Fibroblast of pulmonary artery (primary cell): ENCODE measurements at regions not wholly inside any gene's neighbourhood (a gene's known extent, or its start where the extent isn't known, plus 50 kb on each side); places are given as distances from the start of the nearest gene placed in this dataset.

Experiments used
- DNase-seq: peaks from one replicate; pipeline ENCODE4 v3.0.0-alpha.2; 2010; ENCODE audit warnings: low read depth
- H3K4me3 ChIP-seq: replicated peaks from 2 replicates; pipeline ENCODE4 v1.5.1; 2011; ENCODE audit warnings: low read depth, mild to moderate bottlenecking, control low read depth, low read length, moderate library complexity
- TF ChIP-seq, protein P1 (sequence below): IDR thresholded peaks from 2 replicates; pipeline ENCODE4 v1.5.1; 2011; ENCODE audit warnings: mild to moderate bottlenecking, control low read depth, low read length, inconsistent platforms; ENCODE audit errors: missing control alignments

DNA sequence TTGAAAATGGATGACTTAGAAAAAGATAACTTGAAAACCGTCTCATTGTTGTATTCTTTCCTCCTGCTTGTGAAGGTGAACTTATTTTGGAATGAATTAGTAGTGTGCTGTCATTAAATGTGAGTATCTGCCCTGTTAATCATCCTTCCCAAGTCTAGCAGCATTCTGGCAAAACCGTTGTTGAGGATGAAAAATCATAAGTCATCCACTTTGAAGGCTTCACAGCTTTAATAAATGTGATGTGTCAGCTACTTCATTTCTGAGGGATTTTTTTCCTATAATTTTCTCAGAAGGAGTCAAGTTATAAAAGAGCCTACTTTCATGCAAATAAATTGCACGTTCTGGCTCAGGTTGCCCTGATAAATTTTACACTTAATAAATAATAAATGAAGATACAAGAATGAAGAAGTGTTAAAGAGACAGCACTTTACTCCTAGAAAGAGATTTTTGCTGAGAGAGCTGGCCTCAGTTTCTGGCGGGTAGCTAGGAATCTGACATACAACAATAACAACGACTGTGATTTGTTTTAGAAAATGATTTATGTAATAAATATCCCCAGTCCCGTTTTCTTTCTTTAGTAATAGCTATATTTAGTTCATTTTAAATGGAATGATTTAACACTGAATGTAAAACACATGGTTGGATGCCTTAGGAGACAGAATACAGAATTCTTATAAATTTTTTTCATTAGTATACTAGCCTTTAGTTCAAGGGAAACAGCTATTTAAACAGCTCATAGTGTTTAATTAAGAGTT lies 516.5 kb upstream of the KLF6 start:
- H3K4me3 ChIP-seq, result no peak overlapping the region
- TF ChIP-seq, protein P1, sequence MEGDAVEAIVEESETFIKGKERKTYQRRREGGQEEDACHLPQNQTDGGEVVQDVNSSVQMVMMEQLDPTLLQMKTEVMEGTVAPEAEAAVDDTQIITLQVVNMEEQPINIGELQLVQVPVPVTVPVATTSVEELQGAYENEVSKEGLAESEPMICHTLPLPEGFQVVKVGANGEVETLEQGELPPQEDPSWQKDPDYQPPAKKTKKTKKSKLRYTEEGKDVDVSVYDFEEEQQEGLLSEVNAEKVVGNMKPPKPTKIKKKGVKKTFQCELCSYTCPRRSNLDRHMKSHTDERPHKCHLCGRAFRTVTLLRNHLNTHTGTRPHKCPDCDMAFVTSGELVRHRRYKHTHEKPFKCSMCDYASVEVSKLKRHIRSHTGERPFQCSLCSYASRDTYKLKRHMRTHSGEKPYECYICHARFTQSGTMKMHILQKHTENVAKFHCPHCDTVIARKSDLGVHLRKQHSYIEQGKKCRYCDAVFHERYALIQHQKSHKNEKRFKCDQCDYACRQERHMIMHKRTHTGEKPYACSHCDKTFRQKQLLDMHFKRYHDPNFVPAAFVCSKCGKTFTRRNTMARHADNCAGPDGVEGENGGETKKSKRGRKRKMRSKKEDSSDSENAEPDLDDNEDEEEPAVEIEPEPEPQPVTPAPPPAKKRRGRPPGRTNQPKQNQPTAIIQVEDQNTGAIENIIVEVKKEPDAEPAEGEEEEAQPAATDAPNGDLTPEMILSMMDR, result no peak
- no peak for DNase-seq

DNA sequence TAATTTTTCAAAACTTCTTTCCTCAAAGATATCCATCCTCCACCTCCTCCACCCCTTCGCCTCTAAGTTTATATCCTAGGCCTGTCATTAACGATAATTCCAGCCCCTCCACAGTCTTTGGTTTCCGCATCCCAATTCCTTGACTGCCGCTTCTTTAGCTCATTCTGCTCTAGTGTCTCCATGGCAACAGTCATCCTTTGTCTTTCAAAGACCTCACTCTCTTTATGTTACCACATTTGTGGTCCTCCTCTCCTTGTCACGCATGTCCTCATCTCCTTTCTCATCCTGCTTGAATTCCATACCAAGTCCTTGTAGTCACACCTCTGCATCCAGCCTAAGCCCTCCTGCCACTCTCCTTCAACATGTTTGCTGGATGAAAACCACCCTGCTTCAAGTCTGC lies 511.2 kb upstream of the KLF6 start:
- no peak overlapping the region for H3K4me3 ChIP-seq
- no peak for DNase-seq
- TF ChIP-seq, protein P1, result no peak

DNA sequence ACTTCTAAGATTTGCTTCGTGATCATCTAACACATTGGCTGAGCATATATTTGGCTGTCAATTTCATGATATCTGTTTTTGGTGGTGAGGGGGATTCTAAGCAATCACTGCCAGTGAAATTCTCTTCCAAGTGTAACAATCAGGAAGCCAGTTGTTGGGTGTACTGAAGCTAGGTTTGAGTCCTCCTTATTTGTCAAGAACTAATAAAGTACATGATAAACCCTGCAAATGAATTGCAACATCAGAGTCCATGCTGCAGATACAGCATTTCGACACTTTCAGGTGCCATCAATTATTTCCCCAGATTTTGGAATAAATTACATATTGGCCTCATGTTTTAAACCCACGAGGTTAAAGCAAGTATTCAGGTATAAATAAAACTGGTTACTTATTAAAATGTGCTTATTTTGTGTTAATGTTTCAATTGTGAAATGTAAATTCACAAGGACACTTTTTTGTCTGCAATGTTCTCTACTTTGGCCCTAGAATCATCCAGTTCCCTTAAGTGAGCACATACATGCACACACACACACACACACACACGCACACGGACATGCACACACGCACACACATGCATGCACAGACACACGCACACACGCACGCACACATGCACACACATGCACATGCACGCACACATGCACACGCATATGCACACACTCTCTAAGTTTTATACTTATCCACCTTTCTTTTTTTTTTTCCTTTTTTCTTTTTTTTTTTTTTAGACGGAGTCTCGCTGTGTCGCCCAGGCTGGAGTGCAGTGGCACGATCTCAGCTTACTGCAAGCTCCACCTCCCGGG lies 510.2 kb upstream of the KLF6 start:
- no peak overlapping the region for H3K4me3 ChIP-seq
- TF ChIP-seq, protein P1, result no peak
- DNase-seq, result no peak

DNA sequence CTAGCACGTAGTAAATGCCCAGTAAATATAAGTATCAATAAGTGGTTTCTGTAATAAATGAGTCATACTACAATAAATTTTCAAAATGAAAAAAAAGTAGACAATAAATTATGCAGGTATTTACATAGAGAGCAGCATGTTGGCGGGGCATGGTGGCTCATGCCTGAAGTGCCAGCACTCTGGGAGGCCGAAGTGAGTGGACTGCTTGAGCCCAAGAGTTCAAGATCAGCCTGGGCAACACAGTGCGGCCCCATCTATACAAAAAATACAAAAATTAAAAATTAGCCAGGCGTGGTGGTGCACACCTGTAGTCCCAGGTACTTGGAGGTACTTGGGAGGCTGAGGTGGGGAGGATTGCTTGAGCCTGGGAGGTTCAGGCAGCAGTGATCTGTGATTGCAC lies 509.3 kb upstream of the KLF6 start:
- no peak for DNase-seq
- TF ChIP-seq, protein P1, result no peak
- H3K4me3 ChIP-seq, result no peak overlapping the region

DNA sequence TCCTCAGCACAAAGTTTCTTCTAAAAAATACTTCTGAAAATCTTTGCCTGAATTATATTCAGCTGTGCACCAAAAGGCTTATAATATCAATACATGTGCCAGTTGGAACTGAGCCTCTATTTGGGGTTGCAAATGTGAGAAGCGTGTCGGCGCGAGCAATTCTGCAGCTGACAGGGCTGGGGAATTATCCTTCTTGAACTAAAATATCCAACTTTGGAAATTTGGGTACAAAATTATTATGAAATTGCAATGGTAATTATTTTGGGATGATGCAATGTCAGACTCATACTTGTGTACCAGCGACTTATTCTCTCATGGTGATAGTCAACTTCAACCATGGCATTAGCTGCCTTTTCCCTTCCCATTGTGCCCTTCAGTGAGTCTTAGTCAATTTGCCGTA lies 507.0 kb upstream of the KLF6 start:
- no peak for DNase-seq
- no peak overlapping the region for H3K4me3 ChIP-seq
- TF ChIP-seq, protein P1, result no peak

DNA sequence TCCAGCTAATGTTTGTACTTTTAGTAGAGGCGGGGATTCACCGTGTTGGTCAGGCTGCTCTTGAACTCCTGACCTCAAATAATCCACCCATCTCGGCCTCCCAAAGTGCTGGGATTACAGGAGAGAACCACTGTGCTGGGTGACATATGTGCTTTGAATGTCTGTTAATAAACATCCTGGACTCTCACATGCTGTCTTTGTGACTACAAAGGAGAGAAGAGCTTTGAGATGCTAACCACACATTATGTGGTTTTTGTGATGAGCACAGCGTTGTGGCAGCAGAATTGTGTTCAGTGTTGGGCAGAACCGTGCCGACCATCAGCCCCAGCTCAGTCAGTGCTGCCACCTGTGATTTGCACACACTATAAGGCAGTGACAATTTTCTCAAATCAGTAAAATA lies 500.1 kb upstream of the KLF6 start:
- H3K4me3 ChIP-seq, result no peak overlapping the region
- no peak for DNase-seq
- TF ChIP-seq, protein P1, result no peak
